ENCODE measurements at regions not wholly inside any gene's neighbourhood (a gene's known extent, or its start where the extent isn't known, plus 50 kb on each side); places are given as distances from the start of the nearest gene placed in this dataset.

DNA sequence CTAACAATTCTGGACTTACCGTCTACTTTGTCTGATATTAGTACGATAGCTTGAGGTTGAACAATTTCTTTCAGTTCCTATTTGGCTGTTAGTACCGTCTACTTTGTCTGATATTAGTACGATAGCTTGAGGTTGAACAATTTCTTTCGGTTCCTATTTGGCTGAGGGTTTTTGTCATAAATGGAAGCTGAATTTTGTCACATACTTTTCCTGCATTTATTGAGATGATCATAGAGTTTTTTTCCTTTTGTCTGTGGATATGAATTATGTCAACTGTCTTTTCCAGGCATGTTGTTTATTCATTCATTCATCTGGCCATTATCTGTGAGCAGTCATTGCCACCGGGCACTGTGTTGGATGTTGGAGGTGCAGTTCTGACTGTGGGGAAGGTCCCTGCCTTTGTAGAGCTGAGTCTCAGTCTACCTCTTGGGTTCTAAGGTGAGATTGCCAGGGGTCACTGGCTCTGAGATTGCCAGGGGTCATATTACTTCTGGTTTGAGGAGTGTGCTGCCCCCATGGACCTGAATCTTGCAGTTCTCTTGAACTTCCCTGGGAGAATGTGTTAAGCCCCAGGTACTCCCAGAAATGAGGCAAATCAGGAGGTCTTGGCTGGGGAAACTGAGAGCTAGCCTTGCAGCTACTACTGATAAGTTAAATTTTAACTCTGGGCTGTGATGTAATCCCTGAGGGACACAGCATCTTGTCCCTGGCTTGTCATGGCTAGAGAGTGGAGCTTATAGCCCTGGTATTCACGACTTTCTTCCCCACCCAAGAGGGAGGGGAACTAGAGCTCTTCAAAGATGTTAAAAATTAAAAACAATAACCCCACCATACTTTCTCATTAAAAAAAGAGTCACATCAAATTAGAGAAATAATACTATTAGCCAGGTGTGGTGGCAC is 89.1 kb upstream of the MBOAT2 start (continued):
- no peak for TF ChIP-seq RNF2 (IDR thresholded peaks at IDR 0.05; ENCODE audit: borderline replicate concordance, low read depth, low read length, missing control alignments, poor library complexity, severe bottlenecking)
- TF ChIP-seq, protein P1, sequence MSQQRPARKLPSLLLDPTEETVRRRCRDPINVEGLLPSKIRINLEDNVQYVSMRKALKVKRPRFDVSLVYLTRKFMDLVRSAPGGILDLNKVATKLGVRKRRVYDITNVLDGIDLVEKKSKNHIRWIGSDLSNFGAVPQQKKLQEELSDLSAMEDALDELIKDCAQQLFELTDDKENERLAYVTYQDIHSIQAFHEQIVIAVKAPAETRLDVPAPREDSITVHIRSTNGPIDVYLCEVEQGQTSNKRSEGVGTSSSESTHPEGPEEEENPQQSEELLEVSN (IDR thresholded peaks at IDR 0.05): no peak
- TF ChIP-seq KDM1A (IDR thresholded peaks at IDR 0.05; ENCODE audit: borderline replicate concordance, low read length): no peak
- no peak for TF ChIP-seq EGR1 (IDR thresholded peaks at IDR 0.05; ENCODE audit: borderline replicate concordance, low read depth, low read length)

All from H1 (cell line).